ENCODE measurements at regions not wholly inside any gene's neighbourhood (a gene's known extent, or its start where the extent isn't known, plus 50 kb on each side); places are given as distances from the start of the nearest gene placed in this dataset.

DNA sequence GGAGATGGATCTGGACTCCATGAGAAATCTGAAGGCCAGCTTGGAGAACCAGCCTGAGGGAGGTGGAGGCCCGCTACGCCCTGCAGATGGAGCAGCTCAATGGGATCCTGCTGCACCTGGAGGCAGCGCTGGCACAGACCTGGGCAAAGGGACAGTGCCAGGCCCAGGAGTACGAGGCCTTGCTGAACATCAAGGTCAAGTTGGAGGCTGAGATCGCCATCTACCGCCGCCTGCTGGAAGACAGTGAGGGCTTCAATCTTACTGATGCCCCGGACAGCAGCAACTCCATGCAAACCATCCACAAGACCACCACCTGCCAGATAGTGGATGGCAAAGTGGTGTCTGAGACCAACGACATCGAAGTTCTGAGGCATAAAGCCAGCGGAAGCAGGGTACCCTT, 601.5 kb upstream of the ZP4 start:
- H3K27me3 ChIP-seq (ENCODE audit: low read length) = no peaks in the 10 kb centered on the region
- no peaks in the 10 kb centered on the region for H3K9me2 ChIP-seq (replicated peaks; ENCODE audit: insufficient read depth, low read length)
- no peaks in the 10 kb centered on the region for H3K9me3 ChIP-seq (ENCODE audit: insufficient read depth, low read length)
- H3K4me3 ChIP-seq (ENCODE audit: insufficient read depth, low read length, poor library complexity, severe bottlenecking) = no peak overlapping the region
- no peak overlapping the region for H2AFZ ChIP-seq (ENCODE audit: low read depth, low read length, severe bottlenecking)
- no peak overlapping the region for H3K27ac ChIP-seq (ENCODE audit: low read depth, low read length)
- no peak overlapping the region for H3K9ac ChIP-seq (ENCODE audit: low read length)
- no peak overlapping the region for H3K4me2 ChIP-seq (ENCODE audit: low read depth, low read length, poor library complexity, severe bottlenecking)
- H3F3A ChIP-seq (ENCODE audit: insufficient read depth) = no peaks in the 10 kb centered on the region
- H3K79me2 ChIP-seq (ENCODE audit: insufficient read depth, low read length) = no peaks in the 10 kb centered on the region
- TF ChIP-seq EZH2phosphoT487 (conservative IDR thresholded peaks at IDR 0.05; ENCODE audit: low read length) = no peak
- TF ChIP-seq, protein P1, sequence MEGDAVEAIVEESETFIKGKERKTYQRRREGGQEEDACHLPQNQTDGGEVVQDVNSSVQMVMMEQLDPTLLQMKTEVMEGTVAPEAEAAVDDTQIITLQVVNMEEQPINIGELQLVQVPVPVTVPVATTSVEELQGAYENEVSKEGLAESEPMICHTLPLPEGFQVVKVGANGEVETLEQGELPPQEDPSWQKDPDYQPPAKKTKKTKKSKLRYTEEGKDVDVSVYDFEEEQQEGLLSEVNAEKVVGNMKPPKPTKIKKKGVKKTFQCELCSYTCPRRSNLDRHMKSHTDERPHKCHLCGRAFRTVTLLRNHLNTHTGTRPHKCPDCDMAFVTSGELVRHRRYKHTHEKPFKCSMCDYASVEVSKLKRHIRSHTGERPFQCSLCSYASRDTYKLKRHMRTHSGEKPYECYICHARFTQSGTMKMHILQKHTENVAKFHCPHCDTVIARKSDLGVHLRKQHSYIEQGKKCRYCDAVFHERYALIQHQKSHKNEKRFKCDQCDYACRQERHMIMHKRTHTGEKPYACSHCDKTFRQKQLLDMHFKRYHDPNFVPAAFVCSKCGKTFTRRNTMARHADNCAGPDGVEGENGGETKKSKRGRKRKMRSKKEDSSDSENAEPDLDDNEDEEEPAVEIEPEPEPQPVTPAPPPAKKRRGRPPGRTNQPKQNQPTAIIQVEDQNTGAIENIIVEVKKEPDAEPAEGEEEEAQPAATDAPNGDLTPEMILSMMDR (IDR thresholded peaks at IDR 0.05; ENCODE audit: insufficient read depth, low read length, poor library complexity, severe bottlenecking) = no peak
- H4K20me1 ChIP-seq (ENCODE audit: low read depth, low read length) = no peaks in the 10 kb centered on the region
- no peaks in the 10 kb centered on the region for H3K36me3 ChIP-seq (ENCODE audit: low read length)

DNA sequence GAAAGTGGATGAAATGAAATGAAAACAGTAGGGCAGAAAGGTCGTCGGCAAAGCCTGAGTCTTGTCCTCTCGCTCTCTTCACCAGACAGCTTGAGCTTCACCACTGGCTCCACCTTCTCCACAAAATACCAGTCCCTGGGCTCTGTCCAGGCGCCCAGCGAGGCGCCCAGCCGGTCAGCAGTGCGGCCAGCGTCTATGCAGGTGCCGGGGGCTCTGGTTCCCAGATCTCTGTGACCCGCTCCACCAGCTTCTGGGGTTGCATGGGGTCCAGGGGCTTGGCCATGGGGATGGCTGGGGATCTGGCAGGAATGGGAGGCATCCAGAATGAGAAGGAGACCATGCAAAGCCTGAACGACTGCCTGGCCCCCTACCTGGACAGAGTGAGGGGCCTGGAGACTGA, 600.5 kb upstream of the ZP4 start:
- Histone ChIP-seq H3K9ac (ENCODE audit: low read length) (no peak overlapping the region), H3K79me2 (ENCODE audit: insufficient read depth, low read length) (no peaks in the 10 kb centered on the region), H3K4me2 (ENCODE audit: low read depth, low read length, poor library complexity, severe bottlenecking) (no peak overlapping the region), H2AFZ (ENCODE audit: low read depth, low read length, severe bottlenecking) (no peak overlapping the region), H3K36me3 (ENCODE audit: low read length) (no peaks in the 10 kb centered on the region), H3F3A (ENCODE audit: insufficient read depth) (no peaks in the 10 kb centered on the region), H3K9me3 (ENCODE audit: insufficient read depth, low read length) (no peaks in the 10 kb centered on the region), H3K27ac (ENCODE audit: low read depth, low read length) (no peak overlapping the region), H3K4me3 (ENCODE audit: insufficient read depth, low read length, poor library complexity, severe bottlenecking) (no peak overlapping the region), H4K20me1 (ENCODE audit: low read depth, low read length) (no peaks in the 10 kb centered on the region), H3K27me3 (ENCODE audit: low read length) (no peaks in the 10 kb centered on the region), H3K9me2 (replicated peaks; ENCODE audit: insufficient read depth, low read length) (no peaks in the 10 kb centered on the region)
- TF ChIP-seq, protein P1 (IDR thresholded peaks at IDR 0.05; ENCODE audit: insufficient read depth, low read length, poor library complexity, severe bottlenecking) = no peak
- TF ChIP-seq EZH2phosphoT487 (conservative IDR thresholded peaks at IDR 0.05; ENCODE audit: low read length) = no peak

DNA sequence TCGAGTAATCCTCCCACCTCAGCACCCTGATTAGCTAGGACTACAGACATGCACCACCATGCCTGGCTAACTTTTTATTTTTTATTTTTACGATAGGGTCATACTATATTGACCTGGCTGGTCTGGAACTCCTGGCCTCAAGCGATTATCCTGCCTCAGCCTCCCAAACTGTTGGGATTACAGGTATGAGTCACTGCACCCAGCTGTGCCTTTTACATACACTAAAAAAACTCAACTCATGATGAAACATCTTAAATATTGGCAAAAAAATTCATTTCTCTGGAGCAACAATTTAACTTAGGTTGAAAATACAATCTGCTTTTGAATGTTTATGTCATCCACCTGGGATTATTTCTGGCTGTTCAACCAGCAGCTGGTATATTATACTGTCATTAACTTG, 598.3 kb upstream of the ZP4 start:
- Histone ChIP-seq H3K4me3 (ENCODE audit: insufficient read depth, low read length, poor library complexity, severe bottlenecking) (no peak overlapping the region), H3K36me3 (ENCODE audit: low read length) (no peaks in the 10 kb centered on the region), H3K9me2 (replicated peaks; ENCODE audit: insufficient read depth, low read length) (no peaks in the 10 kb centered on the region), H4K20me1 (ENCODE audit: low read depth, low read length) (no peaks in the 10 kb centered on the region), H2AFZ (ENCODE audit: low read depth, low read length, severe bottlenecking) (no peak overlapping the region), H3K27ac (ENCODE audit: low read depth, low read length) (no peak overlapping the region), H3K4me2 (ENCODE audit: low read depth, low read length, poor library complexity, severe bottlenecking) (no peak overlapping the region), H3K9me3 (ENCODE audit: insufficient read depth, low read length) (no peaks in the 10 kb centered on the region), H3F3A (ENCODE audit: insufficient read depth) (no peaks in the 10 kb centered on the region), H3K79me2 (ENCODE audit: insufficient read depth, low read length) (no peaks in the 10 kb centered on the region), H3K27me3 (ENCODE audit: low read length) (no peaks in the 10 kb centered on the region), H3K9ac (ENCODE audit: low read length) (no peak overlapping the region)
- TF ChIP-seq, protein P1 (IDR thresholded peaks at IDR 0.05; ENCODE audit: insufficient read depth, low read length, poor library complexity, severe bottlenecking) = no peak
- no peak for TF ChIP-seq EZH2phosphoT487 (conservative IDR thresholded peaks at IDR 0.05; ENCODE audit: low read length)

DNA sequence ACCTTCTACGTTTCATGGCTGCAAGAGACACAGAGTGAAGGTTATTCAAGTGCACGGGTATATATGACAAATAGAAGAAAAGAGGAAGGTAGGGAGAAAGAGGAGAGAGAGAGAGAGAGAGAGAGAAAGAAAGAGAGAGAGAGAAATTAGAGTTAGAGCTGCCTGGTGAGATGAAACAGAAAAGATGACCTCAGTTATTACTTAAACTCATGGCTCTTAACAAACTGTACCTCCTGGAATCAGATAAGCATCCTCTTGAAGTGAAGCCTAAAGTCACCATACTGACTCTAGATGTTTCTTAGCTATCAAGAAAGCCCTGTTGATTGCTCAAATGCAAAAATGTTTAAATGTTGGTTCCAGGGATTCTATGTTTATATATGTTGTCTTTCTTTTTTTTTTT, 597.7 kb upstream of the ZP4 start:
- Histone ChIP-seq H3K27ac (ENCODE audit: low read depth, low read length) (no peak overlapping the region), H3K36me3 (ENCODE audit: low read length) (no peaks in the 10 kb centered on the region), H2AFZ (ENCODE audit: low read depth, low read length, severe bottlenecking) (no peak overlapping the region), H4K20me1 (ENCODE audit: low read depth, low read length) (no peaks in the 10 kb centered on the region), H3K79me2 (ENCODE audit: insufficient read depth, low read length) (no peaks in the 10 kb centered on the region), H3K9me2 (replicated peaks; ENCODE audit: insufficient read depth, low read length) (no peaks in the 10 kb centered on the region), H3F3A (ENCODE audit: insufficient read depth) (no peaks in the 10 kb centered on the region), H3K4me3 (ENCODE audit: insufficient read depth, low read length, poor library complexity, severe bottlenecking) (no peak overlapping the region), H3K9ac (ENCODE audit: low read length) (no peak overlapping the region), H3K27me3 (ENCODE audit: low read length) (no peaks in the 10 kb centered on the region), H3K4me2 (ENCODE audit: low read depth, low read length, poor library complexity, severe bottlenecking) (no peak overlapping the region), H3K9me3 (ENCODE audit: insufficient read depth, low read length) (no peaks in the 10 kb centered on the region)
- TF ChIP-seq EZH2phosphoT487 (conservative IDR thresholded peaks at IDR 0.05; ENCODE audit: low read length) = no peak
- TF ChIP-seq, protein P1 (IDR thresholded peaks at IDR 0.05; ENCODE audit: insufficient read depth, low read length, poor library complexity, severe bottlenecking) = no peak
